ENCODE measurements at regions not wholly inside any gene's neighbourhood (a gene's known extent, or its start where the extent isn't known, plus 50 kb on each side); places are given as distances from the start of the nearest gene placed in this dataset.

- DNase-seq (no peak), ATAC-seq (no peak)
- Mint-ChIP-seq H3K4me3 (no peak overlapping the region), H3K4me1 (no peaks in the 10 kb centered on the region), H3K27me3 (ENCODE audit: low read depth in 2 of 2) (no peaks in the 10 kb centered on the region), H3K27ac (no peak overlapping the region), H3K36me3 (peaks cover 6% of the 10 kb centered on the region), H3K9me3 (peaks cover 15 to 26% of the 10 kb centered on the region in 2 donors)
- Histone ChIP-seq H3K27me3 (ENCODE audit: control insufficient read depth, insufficient read depth, low read length) (no peaks in the 10 kb centered on the region), H3K36me3 (ENCODE audit: control insufficient read depth, insufficient read depth, low read length) (no peaks in the 10 kb centered on the region), H3K4me1 (ENCODE audit: control insufficient read depth, insufficient read depth, low read length) (no peaks in the 10 kb centered on the region), H3K4me3 (ENCODE audit: low read length) (no peak overlapping the region), H3K27ac (ENCODE audit: low read length) (no peak overlapping the region), H3K9me3 (ENCODE audit: control insufficient read depth, insufficient read depth, low read length) (peaks cover 2% of the 10 kb centered on the region)
- intact Hi-C loops (cut with micrococcal nuclease) = no loop called here
- 92% methylated on average over 5 of the region's 5 CpGs for WGBS (ENCODE audit: insufficient coverage)
- no peak for TF ChIP-seq CTCF (IDR thresholded peaks at IDR 0.05)
Observed at GRCh38 chr4:171759274-171759673, 53.9 kb upstream of the GALNTL6 start.

GRCh38 chr4:171751538-171751937, 61.7 kb upstream of the GALNTL6 start:
- H3K27ac ChIP-seq (ENCODE audit: low read length) = no peak overlapping the region
- TF ChIP-seq CTCF (IDR thresholded peaks at IDR 0.05) = no peak
- H3K27me3 ChIP-seq (ENCODE audit: control insufficient read depth, insufficient read depth, low read length) = no peaks in the 10 kb centered on the region
- 50% methylated on average over 2 of the region's 2 CpGs for WGBS (ENCODE audit: insufficient coverage)
- no peaks in the 10 kb centered on the region for H3K9me3 ChIP-seq (ENCODE audit: control insufficient read depth, insufficient read depth, low read length)
- Mint-ChIP-seq H3K4me3 (no peak overlapping the region), H3K27me3 (ENCODE audit: low read depth in 2 of 2) (no peaks in the 10 kb centered on the region), H3K9me3 (peaks cover 10% of the 10 kb centered on the region in 2 donors), H3K27ac (no peak overlapping the region), H3K36me3 (no peaks in the 10 kb centered on the region), H3K4me1 (no peaks in the 10 kb centered on the region)
- intact Hi-C loops (cut with micrococcal nuclease) = no loop called here
- H3K4me1 ChIP-seq (ENCODE audit: control insufficient read depth, insufficient read depth, low read length) = no peaks in the 10 kb centered on the region
- no peak overlapping the region for H3K4me3 ChIP-seq (ENCODE audit: low read length)
- ATAC-seq (no peak), DNase-seq (no peak)
- H3K36me3 ChIP-seq (ENCODE audit: control insufficient read depth, insufficient read depth, low read length) = no peaks in the 10 kb centered on the region

- intact Hi-C loops (cut with micrococcal nuclease) = no loop called here
- Mint-ChIP-seq H3K27ac (no peak overlapping the region), H3K4me3 (no peak overlapping the region), H3K27me3 (ENCODE audit: low read depth in 2 of 2) (no peaks in the 10 kb centered on the region), H3K9me3 (peaks cover 6 to 11% of the 10 kb centered on the region in 2 donors), H3K36me3 (no peaks in the 10 kb centered on the region), H3K4me1 (no peaks in the 10 kb centered on the region)
- no peak for ATAC-seq
- no peak for TF ChIP-seq CTCF (IDR thresholded peaks at IDR 0.05)
- Histone ChIP-seq H3K27ac (ENCODE audit: low read length) (no peak overlapping the region), H3K4me3 (ENCODE audit: low read length) (no peak overlapping the region), H3K36me3 (ENCODE audit: control insufficient read depth, insufficient read depth, low read length) (no peaks in the 10 kb centered on the region), H3K4me1 (ENCODE audit: control insufficient read depth, insufficient read depth, low read length) (no peaks in the 10 kb centered on the region), H3K9me3 (ENCODE audit: control insufficient read depth, insufficient read depth, low read length) (no peaks in the 10 kb centered on the region), H3K27me3 (ENCODE audit: control insufficient read depth, insufficient read depth, low read length) (no peaks in the 10 kb centered on the region)
- no peak for DNase-seq
Observed at GRCh38 chr4:171746418-171746817, 66.8 kb upstream of the GALNTL6 start.

GRCh38 chr4:171742436-171742835, 70.8 kb upstream of the GALNTL6 start:
- no peaks in the 10 kb centered on the region for H3K4me1 Mint-ChIP-seq
- H3K36me3 Mint-ChIP-seq = no peaks in the 10 kb centered on the region
- H3K27me3 ChIP-seq (ENCODE audit: control insufficient read depth, insufficient read depth, low read length) = no peaks in the 10 kb centered on the region
- H3K27ac Mint-ChIP-seq = no peak overlapping the region
- H3K4me3 Mint-ChIP-seq = no peak overlapping the region
- intact Hi-C loops (cut with micrococcal nuclease) = no loop called here
- H3K4me1 ChIP-seq (ENCODE audit: control insufficient read depth, insufficient read depth, low read length) = no peaks in the 10 kb centered on the region
- no peak overlapping the region for H3K4me3 ChIP-seq (ENCODE audit: low read length)
- TF ChIP-seq CTCF (IDR thresholded peaks at IDR 0.05) = no peak
- DNase-seq (no peak), ATAC-seq (no peak)
- no peaks in the 10 kb centered on the region for H3K36me3 ChIP-seq (ENCODE audit: control insufficient read depth, insufficient read depth, low read length)
- no peaks in the 10 kb centered on the region for H3K9me3 ChIP-seq (ENCODE audit: control insufficient read depth, insufficient read depth, low read length)
- no peaks in the 10 kb centered on the region for H3K27me3 Mint-ChIP-seq (ENCODE audit: low read depth in 2 of 2)
- H3K27ac ChIP-seq (ENCODE audit: low read length) = no peak overlapping the region
- 77% methylated on average over 5 of the region's 5 CpGs for WGBS (ENCODE audit: insufficient coverage)
- peaks cover 10 to 17% of the 10 kb centered on the region in 2 donors for H3K9me3 Mint-ChIP-seq
